Tibial artery (tissue), 4 donors: ENCODE measurements at regions not wholly inside any gene's neighbourhood (a gene's known extent, or its start where the extent isn't known, plus 50 kb on each side); places are given as distances from the start of the nearest gene placed in this dataset.

Experiments
- DNase-seq, 2 donors: peaks; one replicate each; pipeline ENCODE4 v3.0.0-alpha.2; 2019
- H3K27ac ChIP-seq, 2 donors: fragments of 200-600 bp; sonication (generic) in 1 of 2; 1 replicate in 1 of 2; 2 replicates in 1 of 2; pipeline ENCODE4 v1.5.1; 2018 to 2019; ENCODE audit warnings: mild to moderate bottlenecking in 1 of 2
- H3K27me3 ChIP-seq, 2 donors: fragments of 200-600 bp; sonication (generic) in 1 of 2; one replicate each; pipeline versions ENCODE4 v1.5.1 to v1.6.0; 2016 to 2019
- H3K36me3 ChIP-seq, 3 donors: fragments of 200-600 bp; sonication (generic) in 2 of 3; one replicate each; pipeline ENCODE4 v1.5.1; 2016 to 2019; ENCODE audit warnings: mild to moderate bottlenecking in 2 of 3
- H3K4me1 ChIP-seq, 4 donors: fragments of 200-600 bp; sonication (generic) in 2 of 4; 1 replicate in 3 of 4; 2 replicates in 1 of 4; pipeline ENCODE4 v1.5.1; 2016 to 2019
- H3K4me3 ChIP-seq, 2 donors: fragments of 200-600 bp; sonication (generic) in 1 of 2; 1 replicate in 1 of 2; 2 replicates in 1 of 2; pipeline ENCODE4 v1.5.1; 2018 to 2019; ENCODE audit warnings: mild to moderate bottlenecking in 2 of 2
- H3K9me3 ChIP-seq, 3 donors: fragments of 200-600 bp; sonication (generic) in 1 of 3; one replicate each; pipeline ENCODE4 v1.5.1; 2016 to 2019
- CTCF ChIP-seq, 2 experiments: fragments of 200-600 bp in 1 of 2; fragments of 450-650 bp in 1 of 2; IDR thresholded peaks; one replicate each; pipeline ENCODE4 v1.5.1; 2017 to 2019; ENCODE audit warnings: antibody characterized with exemption in 2 of 2, mild to moderate bottlenecking in 1 of 2, moderate library complexity in 1 of 2
- intact Hi-C: fragments of 100-400 bp; cut with DNase I; formaldehyde crosslinking; loops from one replicate; pipeline ENCODE4 v1.15.0; 2023; ENCODE audit warnings: low total_unique reads

GRCh38 chr2:77807531-77808215 is 285.5 kb upstream of the LRRTM4 start:
- H3K4me3 ChIP-seq = no peak overlapping the region
- no peaks in the 10 kb centered on the region for H3K4me1 ChIP-seq
- no peaks in the 10 kb centered on the region for H3K27me3 ChIP-seq
- H3K27ac ChIP-seq = no peak overlapping the region
- TF ChIP-seq CTCF (IDR thresholded peaks at IDR 0.05) = no peak
- no peaks in the 10 kb centered on the region for H3K36me3 ChIP-seq
- H3K9me3 ChIP-seq = peaks cover 0 to 4% (median 0%) of the 10 kb centered on the region in 3 donors
- DNase-seq = no peak
- intact Hi-C loops = no loop called here

- no peak for TF ChIP-seq CTCF (IDR thresholded peaks at IDR 0.05)
- H3K4me1 ChIP-seq = no peaks in the 10 kb centered on the region
- no peaks in the 10 kb centered on the region for H3K36me3 ChIP-seq
- peaks cover 0 to 4% (median 0%) of the 10 kb centered on the region in 3 donors for H3K9me3 ChIP-seq
- no peak overlapping the region for H3K27ac ChIP-seq
- no peak overlapping the region for H3K4me3 ChIP-seq
- intact Hi-C loops = no loop called here
- no peaks in the 10 kb centered on the region for H3K27me3 ChIP-seq
- no peak for DNase-seq
Observed at GRCh38 chr2:77808599-77808998, 286.4 kb upstream of the LRRTM4 start.

DNA sequence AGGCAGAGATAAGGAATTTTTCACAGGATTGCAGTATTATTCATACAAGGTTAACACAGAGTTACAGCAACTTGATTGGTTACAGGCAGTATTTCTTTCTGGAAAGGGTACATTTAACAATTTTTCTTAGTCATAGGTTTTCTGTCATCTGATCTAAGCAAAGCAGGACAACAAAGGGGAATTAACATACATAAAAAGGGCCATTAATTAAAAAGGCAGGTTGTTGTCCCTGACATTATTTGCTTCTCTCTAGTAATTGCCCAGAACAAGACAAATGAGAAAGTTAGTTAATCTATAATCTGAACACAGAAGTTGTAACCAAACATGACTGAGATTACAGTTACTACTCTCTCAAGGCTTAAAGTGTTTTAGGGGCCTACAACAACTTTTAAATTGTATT is 291.4 kb upstream of the LRRTM4 start:
- Histone ChIP-seq H3K4me3 (no peak overlapping the region), H3K4me1 (no peaks in the 10 kb centered on the region), H3K27ac (no peak overlapping the region), H3K36me3 (no peaks in the 10 kb centered on the region), H3K9me3 (peaks cover 0 to 4% (median 0%) of the 10 kb centered on the region in 3 donors), H3K27me3 (no peaks in the 10 kb centered on the region)
- intact Hi-C loops = no loop called here
- no peak for DNase-seq
- no peak for TF ChIP-seq CTCF (IDR thresholded peaks at IDR 0.05)

GRCh38 chr2:77816618-77817017 is 294.4 kb upstream of the LRRTM4 start:
- no peaks in the 10 kb centered on the region for H3K27me3 ChIP-seq
- DNase-seq = no peak
- TF ChIP-seq CTCF (IDR thresholded peaks at IDR 0.05) = no peak
- H3K4me3 ChIP-seq = no peak overlapping the region
- no peaks in the 10 kb centered on the region for H3K9me3 ChIP-seq
- intact Hi-C loops = no loop called here
- H3K36me3 ChIP-seq = no peaks in the 10 kb centered on the region
- H3K27ac ChIP-seq = no peak overlapping the region
- no peaks in the 10 kb centered on the region for H3K4me1 ChIP-seq

DNA sequence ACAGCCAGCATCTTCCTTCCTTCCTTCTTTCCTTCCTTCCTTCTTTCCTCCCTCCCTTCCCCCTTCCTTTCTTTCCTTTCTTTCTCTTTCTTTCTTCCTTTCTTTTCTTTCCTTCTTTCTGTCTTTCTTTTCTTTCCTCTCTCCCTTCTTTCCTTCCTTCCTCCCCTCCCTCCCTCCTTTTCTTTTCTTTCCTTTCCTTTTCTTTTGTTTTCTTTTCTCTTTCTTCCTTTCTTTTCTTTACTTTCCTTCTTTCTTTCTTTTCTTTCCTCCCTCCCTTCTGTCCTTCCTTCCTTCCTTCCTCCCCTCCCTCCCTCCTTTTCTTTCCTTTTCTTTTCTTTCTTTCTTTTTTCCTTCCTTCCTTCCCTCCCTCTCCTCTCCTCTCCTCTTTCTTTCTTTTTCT is 296.0 kb upstream of the LRRTM4 start:
- Histone ChIP-seq H3K36me3 (no peaks in the 10 kb centered on the region), H3K27ac (no peak overlapping the region), H3K27me3 (no peaks in the 10 kb centered on the region), H3K9me3 (no peaks in the 10 kb centered on the region), H3K4me1 (no peaks in the 10 kb centered on the region), H3K4me3 (no peak overlapping the region)
- TF ChIP-seq CTCF (IDR thresholded peaks at IDR 0.05) = no peak
- intact Hi-C loops = no loop called here
- no peak for DNase-seq

- Histone ChIP-seq H3K27me3 (no peaks in the 10 kb centered on the region), H3K4me3 (no peak overlapping the region), H3K4me1 (no peaks in the 10 kb centered on the region), H3K9me3 (no peaks in the 10 kb centered on the region), H3K27ac (no peak overlapping the region), H3K36me3 (no peaks in the 10 kb centered on the region)
- no peak for DNase-seq
- intact Hi-C loops = no loop called here
- TF ChIP-seq CTCF (IDR thresholded peaks at IDR 0.05) = no peak
Observed at GRCh38 chr2:77823028-77823427, 300.9 kb upstream of the LRRTM4 start.
